Thyroid gland (tissue), 4 donors: ENCODE measurements at regions not wholly inside any gene's neighbourhood (a gene's known extent, or its start where the extent isn't known, plus 50 kb on each side); places are given as distances from the start of the nearest gene placed in this dataset.
"Not testable (repeated sequence)": the region's sequence is repeated elsewhere in the genome, so short reads cannot be mapped to it uniquely, and the experiment has no call there.

Source experiments
- POLR2A ChIP-seq, 2 donors: fragments of 450-650 bp; IDR thresholded peaks; one replicate each; pipeline ENCODE4 v1.6.1; 2017; ENCODE audit warnings: antibody characterized with exemption in 2 of 2, mild to moderate bottlenecking in 2 of 2, moderate library complexity in 1 of 2
- TF ChIP-seq, protein P1 (sequence below), 6 experiments: fragments of 200-600 bp in 3 of 6; fragments of 450-650 bp in 3 of 6; sonication (generic) in 3 of 6; IDR thresholded peaks; one replicate each; pipeline ENCODE4 v1.5.1; 2016 to 2019; ENCODE audit warnings: antibody characterized with exemption in 6 of 6, mild to moderate bottlenecking in 2 of 6, inconsistent platforms in 1 of 6, moderate library complexity in 1 of 6

DNA sequence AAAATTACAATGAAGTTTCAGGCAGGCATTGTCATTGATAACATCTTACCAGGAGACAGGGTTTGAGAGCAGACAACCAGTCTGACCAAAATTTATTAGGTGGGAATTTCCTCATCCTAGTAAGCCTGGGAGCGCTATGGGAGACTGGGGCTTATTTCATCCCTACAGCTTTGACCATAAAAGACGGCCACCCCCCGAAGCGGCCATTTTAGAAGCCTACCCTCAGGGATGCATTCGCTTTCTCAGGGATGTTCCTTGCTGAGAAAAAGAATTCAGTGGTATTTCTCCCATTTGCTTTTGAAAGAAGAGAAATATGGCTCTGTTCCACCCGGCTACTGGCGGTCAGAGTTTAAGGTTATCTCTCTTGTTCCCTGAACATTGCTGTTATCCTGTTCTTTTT lies 218.4 kb downstream of the PRELID2 start:
- TF ChIP-seq, protein P1, sequence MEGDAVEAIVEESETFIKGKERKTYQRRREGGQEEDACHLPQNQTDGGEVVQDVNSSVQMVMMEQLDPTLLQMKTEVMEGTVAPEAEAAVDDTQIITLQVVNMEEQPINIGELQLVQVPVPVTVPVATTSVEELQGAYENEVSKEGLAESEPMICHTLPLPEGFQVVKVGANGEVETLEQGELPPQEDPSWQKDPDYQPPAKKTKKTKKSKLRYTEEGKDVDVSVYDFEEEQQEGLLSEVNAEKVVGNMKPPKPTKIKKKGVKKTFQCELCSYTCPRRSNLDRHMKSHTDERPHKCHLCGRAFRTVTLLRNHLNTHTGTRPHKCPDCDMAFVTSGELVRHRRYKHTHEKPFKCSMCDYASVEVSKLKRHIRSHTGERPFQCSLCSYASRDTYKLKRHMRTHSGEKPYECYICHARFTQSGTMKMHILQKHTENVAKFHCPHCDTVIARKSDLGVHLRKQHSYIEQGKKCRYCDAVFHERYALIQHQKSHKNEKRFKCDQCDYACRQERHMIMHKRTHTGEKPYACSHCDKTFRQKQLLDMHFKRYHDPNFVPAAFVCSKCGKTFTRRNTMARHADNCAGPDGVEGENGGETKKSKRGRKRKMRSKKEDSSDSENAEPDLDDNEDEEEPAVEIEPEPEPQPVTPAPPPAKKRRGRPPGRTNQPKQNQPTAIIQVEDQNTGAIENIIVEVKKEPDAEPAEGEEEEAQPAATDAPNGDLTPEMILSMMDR (IDR thresholded peaks at IDR 0.05): not testable (repeated sequence)
- not testable (repeated sequence) for TF ChIP-seq POLR2A (IDR thresholded peaks at IDR 0.05)
